ENCODE measurements at regions not wholly inside any gene's neighbourhood (a gene's known extent, or its start where the extent isn't known, plus 50 kb on each side); places are given as distances from the start of the nearest gene placed in this dataset.
"Not testable (repeated sequence)": the region's sequence is repeated elsewhere in the genome, so short reads cannot be mapped to it uniquely, and the experiment has no call there.

GRCh38 chr12:13924286-13924685, 57.1 kb downstream of the GRIN2B start:
- DNase-seq (ENCODE audit: low spot score) (no peak), FAIRE-seq (no peak)

- no peak for FAIRE-seq
Observed at GRCh38 chr12:13918897-13919296, 62.5 kb downstream of the GRIN2B start.

GRCh38 chr12:13915096-13915495, 66.3 kb downstream of the GRIN2B start:
- DNase-seq (ENCODE audit: low spot score) (no peak), FAIRE-seq (no peak)

More at GRCh38 chr12:13918897-13919296, 62.5 kb downstream of the GRIN2B start:
- no peak for DNase-seq (ENCODE audit: low spot score)

GRCh38 chr12:13913371-13913770, 68.0 kb downstream of the GRIN2B start:
- DNase-seq (ENCODE audit: low spot score) (peak; percentile 37), FAIRE-seq (peak; percentile 17)

GRCh38 chr12:13911756-13912554, 69.4 kb downstream of the GRIN2B start:
- FAIRE-seq (no peak), DNase-seq (ENCODE audit: low spot score) (no peak)

GRCh38 chr12:13905794-13906193, 75.6 kb downstream of the GRIN2B start:
- FAIRE-seq (no peak), DNase-seq (ENCODE audit: low spot score) (no peak)

GRCh38 chr12:13900718-13901117, 80.7 kb downstream of the GRIN2B start:
- DNase-seq (ENCODE audit: low spot score) (no peak), FAIRE-seq (no peak)

- FAIRE-seq; DNase-seq (ENCODE audit: low spot score): not testable (repeated sequence)
Observed at GRCh38 chr12:13898387-13898786, 83.0 kb downstream of the GRIN2B start.

GRCh38 chr12:13897811-13898210, 83.6 kb downstream of the GRIN2B start:
- DNase-seq (ENCODE audit: low spot score) = no peak
- FAIRE-seq = no peak

GRCh38 chr12:13896063-13896626, 85.3 kb downstream of the GRIN2B start:
- DNase-seq (ENCODE audit: low spot score) (no peak), FAIRE-seq (no peak)

- FAIRE-seq (no peak), DNase-seq (ENCODE audit: low spot score) (no peak)
Observed at GRCh38 chr12:13891902-13892301, 89.5 kb downstream of the GRIN2B start.

GRCh38 chr12:13890943-13891342, 90.5 kb downstream of the GRIN2B start:
- no peak for FAIRE-seq
- DNase-seq (ENCODE audit: low spot score) = no peak

- FAIRE-seq (no peak), DNase-seq (ENCODE audit: low spot score) (no peak)
Observed at GRCh38 chr12:13887779-13888388, 93.5 kb downstream of the GRIN2B start.

GRCh38 chr12:13882176-13882575, 99.2 kb downstream of the GRIN2B start:
- no peak for DNase-seq (ENCODE audit: low spot score)
- peak; percentile 40 for FAIRE-seq

- FAIRE-seq = peak; percentile 40
- DNase-seq (ENCODE audit: low spot score) = no peak
Observed at GRCh38 chr12:13880613-13881012, 100.8 kb downstream of the GRIN2B start.

- DNase-seq (ENCODE audit: low spot score) = no peak
- FAIRE-seq = no peak
Observed at GRCh38 chr12:13875744-13876143, 105.7 kb downstream of the GRIN2B start.

GRCh38 chr12:13870255-13870654, 111.1 kb downstream of the GRIN2B start:
- DNase-seq (ENCODE audit: low spot score) (no peak), FAIRE-seq (no peak)

- FAIRE-seq = peak; percentile 92
- DNase-seq (ENCODE audit: low spot score) = peak; percentile 80
Observed at GRCh38 chr12:13864081-13864673, 117.2 kb downstream of the GRIN2B start.

GRCh38 chr12:13857750-13858149, 123.7 kb downstream of the GRIN2B start:
- DNase-seq (ENCODE audit: low spot score) = no peak
- no peak for FAIRE-seq

GRCh38 chr12:13853471-13853870, 127.9 kb downstream of the GRIN2B start:
- DNase-seq (ENCODE audit: low spot score) = no peak
- no peak for FAIRE-seq

GRCh38 chr12:13851828-13852227, 129.6 kb downstream of the GRIN2B start:
- FAIRE-seq (no peak), DNase-seq (ENCODE audit: low spot score) (no peak)

GRCh38 chr12:13849456-13849855, 131.9 kb downstream of the GRIN2B start:
- no peak for FAIRE-seq
- DNase-seq (ENCODE audit: low spot score) = no peak
